Immature natural killer cell (primary cell): ENCODE measurements at regions not wholly inside any gene's neighbourhood (a gene's known extent, or its start where the extent isn't known, plus 50 kb on each side); places are given as distances from the start of the nearest gene placed in this dataset.
"Not testable (repeated sequence)": the region's sequence is repeated elsewhere in the genome, so short reads cannot be mapped to it uniquely, and the experiment has no call there.

ENCODE experiments used
- DNase-seq, 3 donors: peaks; one replicate each; pipeline ENCODE4 v3.0.0; 2022; ENCODE audit warnings: mixed read lengths in 1 of 3
- H3K27ac Mint-ChIP-seq, 6 donors: one replicate each; pipeline ENCODE4 v1.8.0; 2020; ENCODE audit warnings: mixed read lengths in 6 of 6, mild to moderate bottlenecking in 5 of 6, inconsistent platforms in 4 of 6, moderate library complexity in 3 of 6
- H3K27me3 Mint-ChIP-seq, 3 donors: one replicate each; pipeline ENCODE4 v1.8.0; 2020 to 2021; ENCODE audit warnings: low read depth in 3 of 3, mild to moderate bottlenecking in 3 of 3, mixed read lengths in 3 of 3, moderate library complexity in 3 of 3, inconsistent platforms in 1 of 3
- H3K36me3 Mint-ChIP-seq, 3 donors: one replicate each; pipeline ENCODE4 v1.8.0; 2020; ENCODE audit warnings: mixed read lengths in 3 of 3, inconsistent platforms in 2 of 3, mild to moderate bottlenecking in 2 of 3
- H3K4me1 Mint-ChIP-seq, 2 donors: one replicate each; pipeline ENCODE4 v1.8.0; 2020; ENCODE audit warnings: inconsistent platforms in 2 of 2, mild to moderate bottlenecking in 2 of 2, mixed read lengths in 2 of 2, moderate library complexity in 1 of 2
- H3K4me3 Mint-ChIP-seq, 5 donors: one replicate each; pipeline ENCODE4 v1.8.0; 2020; ENCODE audit warnings: mild to moderate bottlenecking in 5 of 5, mixed read lengths in 5 of 5, inconsistent platforms in 3 of 5, moderate library complexity in 3 of 5
- H3K9me3 Mint-ChIP-seq, 6 donors: one replicate each; pipeline ENCODE4 v1.8.0; 2020; ENCODE audit warnings: mild to moderate bottlenecking in 6 of 6, mixed read lengths in 6 of 6, inconsistent platforms in 4 of 6, moderate library complexity in 3 of 6

- no peaks in the 10 kb centered on the region for H3K4me1 Mint-ChIP-seq
- H3K4me3 Mint-ChIP-seq, result no peak overlapping the region
- H3K9me3 Mint-ChIP-seq, result peaks cover 0 to 14% (median 3%) of the 10 kb centered on the region in 6 donors
- H3K27ac Mint-ChIP-seq, result no peak overlapping the region
- H3K27me3 Mint-ChIP-seq, result peaks cover 0 to 2% (median 2%) of the 10 kb centered on the region in 3 donors
- DNase-seq, result no peak
- no peaks in the 10 kb centered on the region for H3K36me3 Mint-ChIP-seq
Observed at GRCh38 chr14:30349520-30349919, 209.4 kb upstream of the G2E3 start.

DNA sequence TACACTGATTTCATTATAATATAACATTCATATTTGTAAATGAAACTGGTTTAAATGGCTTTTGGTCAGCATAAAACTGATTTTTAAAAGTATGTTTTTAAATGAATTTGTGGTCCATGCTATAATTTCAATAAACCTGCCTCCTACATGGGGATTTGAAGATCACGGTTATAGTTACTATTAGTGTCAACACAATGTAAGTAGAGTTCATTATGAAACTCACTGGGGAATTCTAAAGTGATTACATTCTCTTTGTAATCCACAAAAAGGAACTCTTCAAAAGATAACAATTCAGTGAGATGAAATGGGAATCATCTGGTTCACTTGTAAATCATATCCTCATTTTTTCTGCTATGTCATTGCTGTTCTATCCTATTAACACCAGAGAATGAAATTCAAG is 204.5 kb upstream of the G2E3 start:
- Mint-ChIP-seq H3K4me1 (no peaks in the 10 kb centered on the region), H3K27ac (no peak overlapping the region), H3K27me3 (peaks cover 0 to 2% (median 0%) of the 10 kb centered on the region in 3 donors), H3K4me3 (no peak overlapping the region), H3K9me3 (peaks cover 0 to 13% (median 4%) of the 10 kb centered on the region in 6 donors), H3K36me3 (no peaks in the 10 kb centered on the region)
- DNase-seq, result no peak

DNA sequence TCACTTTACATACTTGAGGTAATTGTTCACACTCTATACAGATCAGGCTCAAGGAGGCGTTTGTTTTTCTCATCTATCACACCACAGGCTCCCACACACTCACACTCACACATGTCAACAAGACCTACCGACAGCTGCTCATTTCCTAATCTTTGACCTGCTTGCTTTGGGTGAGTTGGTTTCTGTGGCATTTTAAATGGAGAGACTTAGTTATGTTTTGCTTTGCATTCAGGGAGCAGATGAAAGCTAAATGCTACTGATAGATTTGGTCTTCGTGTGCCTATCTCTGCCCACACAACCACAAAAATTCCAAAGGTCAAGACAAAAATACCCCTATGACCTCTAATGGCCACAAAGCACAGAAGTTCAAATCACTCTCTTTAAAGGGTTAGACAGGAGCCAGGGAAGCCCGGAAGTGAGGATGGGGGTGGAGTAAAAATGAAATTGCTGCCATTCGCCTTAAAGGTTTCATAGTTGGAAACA is 203.5 kb upstream of the G2E3 start:
- Mint-ChIP-seq H3K4me3 (no peak overlapping the region), H3K9me3 (peaks cover 0 to 13% (median 4%) of the 10 kb centered on the region in 6 donors), H3K27me3 (no peaks in the 10 kb centered on the region), H3K4me1 (no peaks in the 10 kb centered on the region), H3K27ac (no peak overlapping the region), H3K36me3 (no peaks in the 10 kb centered on the region)
- DNase-seq, result no peak

- DNase-seq, result no peak
- Mint-ChIP-seq H3K4me1 (no peaks in the 10 kb centered on the region), H3K27ac (no peak overlapping the region), H3K36me3 (no peaks in the 10 kb centered on the region), H3K9me3 (peaks cover 0 to 10% (median 4%) of the 10 kb centered on the region in 6 donors), H3K4me3 (no peak overlapping the region), H3K27me3 (peaks cover 0 to 1% (median 0%) of the 10 kb centered on the region in 3 donors)
Observed at GRCh38 chr14:30356438-30357202, 202.3 kb upstream of the G2E3 start.

- H3K36me3 Mint-ChIP-seq, result no peaks in the 10 kb centered on the region
- H3K27me3 Mint-ChIP-seq, result peaks cover 0 to 1% (median 0%) of the 10 kb centered on the region in 3 donors
- no peak overlapping the region for H3K27ac Mint-ChIP-seq
- no peak for DNase-seq
- H3K4me1 Mint-ChIP-seq, result no peaks in the 10 kb centered on the region
- no peak overlapping the region for H3K4me3 Mint-ChIP-seq
- H3K9me3 Mint-ChIP-seq, result peaks cover 0 to 10% (median 4%) of the 10 kb centered on the region in 6 donors
Observed at GRCh38 chr14:30357791-30358190, 201.2 kb upstream of the G2E3 start.

DNA sequence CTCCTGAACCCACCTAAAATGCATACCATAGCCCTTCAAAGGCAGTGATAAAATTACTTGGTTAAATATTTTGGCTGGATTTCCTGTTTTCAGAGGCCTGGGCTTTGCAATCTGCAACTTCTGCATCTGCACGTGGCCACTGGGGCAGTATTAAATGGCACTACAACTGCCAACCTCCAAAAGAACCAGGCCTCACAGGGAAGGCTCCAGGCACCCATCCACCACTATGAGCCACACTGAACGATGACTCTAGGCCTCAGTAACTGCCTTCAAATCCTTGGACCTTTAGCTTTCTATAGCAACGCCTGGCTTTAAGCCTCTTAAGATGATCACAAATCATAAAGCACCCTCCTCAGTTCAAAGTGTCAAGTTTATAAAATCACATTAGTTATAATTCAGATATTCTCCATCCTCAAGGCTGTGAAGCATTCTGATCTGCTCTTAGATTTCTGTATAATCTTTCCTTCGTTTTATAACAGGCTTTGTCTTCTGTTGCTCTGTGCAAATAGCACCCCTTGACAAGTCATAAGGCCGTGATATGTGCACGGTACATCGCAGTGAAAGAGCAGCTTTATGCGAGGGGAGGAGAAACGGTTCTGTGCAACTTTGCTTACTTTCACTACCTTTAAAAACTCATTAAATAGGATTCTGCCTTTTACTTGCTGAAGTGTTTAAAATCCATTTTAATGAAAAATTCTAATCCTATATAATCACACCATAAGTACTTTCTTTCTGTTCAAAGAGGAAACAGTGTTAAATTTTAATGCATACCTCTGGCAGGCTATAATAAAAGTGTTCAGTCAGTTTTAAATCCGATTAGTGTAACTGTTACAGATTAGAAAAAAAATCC is 196.4 kb upstream of the G2E3 start:
- Mint-ChIP-seq H3K4me1 (no peaks in the 10 kb centered on the region), H3K9me3 (peaks cover 0 to 14% (median 4%) of the 10 kb centered on the region in 6 donors)

DNA sequence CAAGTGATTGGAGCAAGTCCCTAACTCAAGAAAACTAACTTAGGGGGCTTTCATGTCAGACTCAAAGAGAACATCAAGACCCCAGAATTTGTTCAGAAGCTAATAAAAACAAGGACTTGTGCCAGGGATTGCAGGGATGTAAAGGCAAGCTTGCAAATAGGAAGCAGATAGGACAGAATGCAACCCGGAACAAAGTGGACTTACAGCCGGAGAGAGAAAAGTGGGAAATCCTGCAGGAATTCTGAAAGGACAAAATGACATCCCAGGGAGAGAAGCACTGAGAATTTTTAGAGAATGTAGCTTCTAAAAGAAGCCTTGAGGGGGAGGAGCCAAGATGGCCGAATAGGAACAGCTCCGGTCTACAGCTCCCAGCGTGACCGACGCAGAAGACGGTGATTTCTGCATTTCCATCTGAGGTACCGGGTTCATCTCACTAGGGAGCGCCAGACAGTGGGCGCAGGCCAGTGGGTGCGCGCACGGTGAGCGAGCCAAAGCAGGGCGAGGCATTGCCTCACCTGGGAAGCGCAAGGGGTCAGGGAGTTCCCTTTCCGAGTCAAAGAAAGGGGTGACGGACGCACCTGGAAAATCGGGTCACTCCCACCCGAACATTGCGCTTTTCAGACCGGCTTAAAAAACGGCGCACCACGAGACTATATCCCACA is 195.6 kb upstream of the G2E3 start:
- H3K9me3 Mint-ChIP-seq, result peaks cover 0 to 14% (median 4%) of the 10 kb centered on the region in 6 donors
- not testable (repeated sequence) for DNase-seq

More for the DNA sequence above, 196.4 kb upstream of the G2E3 start:
- no peak for DNase-seq
- H3K27me3 Mint-ChIP-seq, result peaks cover 0 to 1% (median 0%) of the 10 kb centered on the region in 3 donors
- no peak overlapping the region for H3K4me3 Mint-ChIP-seq
- H3K27ac Mint-ChIP-seq, result no peak overlapping the region
- H3K36me3 Mint-ChIP-seq, result no peaks in the 10 kb centered on the region

GRCh38 chr14:30369502-30370180 is 189.3 kb upstream of the G2E3 start:
- no peak for DNase-seq
- Mint-ChIP-seq H3K9me3 (peaks cover 0 to 2% (median 0%) of the 10 kb centered on the region in 6 donors), H3K27ac (no peak overlapping the region), H3K27me3 (no peaks in the 10 kb centered on the region), H3K4me1 (no peaks in the 10 kb centered on the region), H3K4me3 (no peak overlapping the region), H3K36me3 (no peaks in the 10 kb centered on the region)

More for the DNA sequence above, 195.6 kb upstream of the G2E3 start:
- not testable (repeated sequence) for H3K4me3 Mint-ChIP-seq, H3K36me3 Mint-ChIP-seq, H3K4me1 Mint-ChIP-seq, H3K27me3 Mint-ChIP-seq, H3K27ac Mint-ChIP-seq

- Mint-ChIP-seq H3K4me1 (no peaks in the 10 kb centered on the region), H3K27me3 (no peaks in the 10 kb centered on the region), H3K9me3 (peaks cover 0 to 2% (median 0%) of the 10 kb centered on the region in 6 donors), H3K4me3 (no peak overlapping the region), H3K27ac (no peak overlapping the region), H3K36me3 (no peaks in the 10 kb centered on the region)
- DNase-seq, result no peak
Observed at GRCh38 chr14:30373053-30373452, 185.9 kb upstream of the G2E3 start.

- no peak for DNase-seq
Observed at GRCh38 chr14:30373526-30373925, 185.4 kb upstream of the G2E3 start.

DNA sequence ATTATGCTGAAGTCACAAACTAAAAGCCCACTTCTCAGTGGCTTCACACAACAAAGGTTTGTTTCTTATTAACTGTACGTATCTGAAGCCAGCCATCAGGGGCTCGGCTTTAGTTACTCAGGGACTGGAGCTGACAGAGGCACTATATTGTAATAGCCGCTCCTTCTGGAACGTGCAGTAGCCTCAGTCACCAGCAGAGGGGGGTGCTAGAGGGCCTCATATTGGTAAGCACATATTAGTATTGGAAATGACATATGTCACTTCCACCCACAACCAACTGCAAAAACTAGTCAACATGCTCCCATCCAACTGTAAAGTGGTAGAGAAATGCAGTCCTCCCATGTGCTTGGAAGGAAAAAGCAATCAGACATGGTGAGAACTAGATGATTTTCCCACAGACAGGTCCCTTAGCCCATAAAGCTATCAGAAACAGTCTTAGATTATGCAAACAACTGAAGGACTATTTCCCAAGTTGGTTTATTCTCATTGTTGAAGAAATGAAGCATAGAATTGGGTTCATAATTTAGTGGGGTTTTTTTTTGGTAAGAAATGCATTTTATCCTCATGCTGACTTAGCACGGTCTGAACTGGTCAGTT is 183.6 kb upstream of the G2E3 start:
- no peaks in the 10 kb centered on the region for H3K36me3 Mint-ChIP-seq
- DNase-seq, result no peak
- H3K4me3 Mint-ChIP-seq, result no peak overlapping the region
- H3K9me3 Mint-ChIP-seq, result no peaks in the 10 kb centered on the region
- no peaks in the 10 kb centered on the region for H3K4me1 Mint-ChIP-seq
- no peaks in the 10 kb centered on the region for H3K27me3 Mint-ChIP-seq
- H3K27ac Mint-ChIP-seq, result no peak overlapping the region

More at GRCh38 chr14:30373526-30373925, 185.4 kb upstream of the G2E3 start:
- Mint-ChIP-seq H3K4me1 (no peaks in the 10 kb centered on the region), H3K36me3 (no peaks in the 10 kb centered on the region), H3K27ac (no peak overlapping the region), H3K9me3 (peaks cover 0 to 2% (median 0%) of the 10 kb centered on the region in 6 donors), H3K4me3 (no peak overlapping the region), H3K27me3 (no peaks in the 10 kb centered on the region)

DNA sequence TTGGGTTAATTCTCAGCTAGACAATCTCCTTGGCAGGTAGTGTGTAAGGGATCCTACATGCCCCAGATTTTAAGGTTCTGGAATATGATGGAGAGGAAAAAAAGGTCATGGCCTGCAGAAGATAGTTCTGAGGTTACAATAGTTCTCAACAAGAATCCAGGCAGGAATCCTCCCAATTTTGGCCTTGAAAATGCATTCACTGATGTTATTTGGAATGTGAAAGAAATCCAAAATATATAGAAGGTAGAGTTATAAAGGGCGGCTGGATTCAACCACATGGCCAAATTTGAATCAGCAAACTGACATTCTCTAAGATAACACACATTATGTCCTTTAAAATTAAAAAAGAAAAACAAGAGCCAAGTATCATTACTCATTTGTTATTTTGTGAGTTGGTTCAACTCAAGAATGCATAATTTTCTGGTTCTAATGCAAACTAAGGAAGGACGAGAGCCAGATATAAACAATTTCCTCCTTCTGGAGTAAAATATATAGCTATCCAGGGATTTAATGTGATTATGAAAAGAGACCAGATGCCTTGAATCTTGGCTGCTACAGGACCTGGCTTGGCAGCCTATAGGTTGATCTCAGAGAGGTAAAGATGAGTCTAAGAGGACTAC is 177.0 kb upstream of the G2E3 start:
- no peak overlapping the region for H3K27ac Mint-ChIP-seq
- H3K27me3 Mint-ChIP-seq, result no peaks in the 10 kb centered on the region
- DNase-seq, result no peak

GRCh38 chr14:30385925-30386324 is 173.0 kb upstream of the G2E3 start:
- H3K4me3 Mint-ChIP-seq, result no peak overlapping the region
- peaks cover 0 to 8% (median 3%) of the 10 kb centered on the region in 6 donors for H3K9me3 Mint-ChIP-seq
- H3K27me3 Mint-ChIP-seq, result no peaks in the 10 kb centered on the region
- no peaks in the 10 kb centered on the region for H3K36me3 Mint-ChIP-seq
- no peak overlapping the region for H3K27ac Mint-ChIP-seq
- DNase-seq, result no peak
- H3K4me1 Mint-ChIP-seq, result no peaks in the 10 kb centered on the region

More for the DNA sequence above, 177.0 kb upstream of the G2E3 start:
- Mint-ChIP-seq H3K4me3 (no peak overlapping the region), H3K9me3 (peaks cover 0 to 6% (median 4%) of the 10 kb centered on the region in 6 donors), H3K4me1 (no peaks in the 10 kb centered on the region), H3K36me3 (no peaks in the 10 kb centered on the region)
